ENCODE measurements at regions not wholly inside any gene's neighbourhood (a gene's known extent, or its start where the extent isn't known, plus 50 kb on each side); places are given as distances from the start of the nearest gene placed in this dataset.

GRCh38 chr11:119795690-119796089 lies 66.7 kb upstream of the NECTIN1 start:
- H3K27me3 ChIP-seq: peaks cover 5% of the 10 kb centered on the region
- H3K4me3 ChIP-seq: no peak overlapping the region
- peaks cover 30% of the 10 kb centered on the region for H3K4me1 ChIP-seq
- H3K27ac ChIP-seq: no peak overlapping the region
- WGBS: 98% methylated on average over 5 of the region's 5 CpGs
- no peaks in the 10 kb centered on the region for H3K9me3 ChIP-seq
- DNase-seq (ENCODE audit: low spot score in 2 of 2): no peak
- no peaks in the 10 kb centered on the region for H3K36me3 ChIP-seq
- TF ChIP-seq POLR2A (IDR thresholded peaks at IDR 0.05) (no peak), POLR2AphosphoS5 (IDR thresholded peaks at IDR 0.05) (no peak), EP300 (IDR thresholded peaks at IDR 0.05) (no peak), CTCF (IDR thresholded peaks at IDR 0.05) (no peak)

- Histone ChIP-seq H3K27me3 (peaks cover 5% of the 10 kb centered on the region), H3K36me3 (no peaks in the 10 kb centered on the region), H3K4me3 (no peak overlapping the region), H3K4me1 (peaks cover 30% of the 10 kb centered on the region), H3K27ac (no peak overlapping the region), H3K9me3 (no peaks in the 10 kb centered on the region)
- WGBS: 45% methylated on average over 12 of the region's 12 CpGs
- no peak for DNase-seq (ENCODE audit: low spot score in 2 of 2)
- no peak for TF ChIP-seq CTCF (IDR thresholded peaks at IDR 0.05)
- TF ChIP-seq POLR2A (IDR thresholded peaks at IDR 0.05): no peak
- no peak for TF ChIP-seq EP300 (IDR thresholded peaks at IDR 0.05)
- no peak for TF ChIP-seq POLR2AphosphoS5 (IDR thresholded peaks at IDR 0.05)
Observed at GRCh38 chr11:119795231-119795630, 66.2 kb upstream of the NECTIN1 start.

- TF ChIP-seq POLR2A (IDR thresholded peaks at IDR 0.05) (no peak), EP300 (IDR thresholded peaks at IDR 0.05) (no peak), CTCF (IDR thresholded peaks at IDR 0.05) (no peak), POLR2AphosphoS5 (IDR thresholded peaks at IDR 0.05) (no peak)
- WGBS: 88% methylated on average over 3 of the region's 4 CpGs
- peaks cover 30% of the 10 kb centered on the region for H3K4me1 ChIP-seq
- no peak overlapping the region for H3K4me3 ChIP-seq
- no peak overlapping the region for H3K27ac ChIP-seq
- H3K36me3 ChIP-seq: no peaks in the 10 kb centered on the region
- H3K9me3 ChIP-seq: no peaks in the 10 kb centered on the region
- DNase-seq (ENCODE audit: low spot score in 2 of 2): no peak
- peaks cover 5% of the 10 kb centered on the region for H3K27me3 ChIP-seq
Observed at GRCh38 chr11:119794756-119795155, 65.8 kb upstream of the NECTIN1 start.

GRCh38 chr11:119794141-119794665 lies 65.2 kb upstream of the NECTIN1 start:
- no peak overlapping the region for H3K27ac ChIP-seq
- TF ChIP-seq EP300 (IDR thresholded peaks at IDR 0.05) (no peak), POLR2AphosphoS5 (IDR thresholded peaks at IDR 0.05) (no peak), POLR2A (IDR thresholded peaks at IDR 0.05) (no peak), CTCF (IDR thresholded peaks at IDR 0.05) (no peak)
- 72% methylated on average over 12 of the region's 17 CpGs for WGBS
- no peaks in the 10 kb centered on the region for H3K27me3 ChIP-seq
- H3K9me3 ChIP-seq: no peaks in the 10 kb centered on the region
- DNase-seq (ENCODE audit: low spot score in 2 of 2): no peak
- peaks cover 30% of the 10 kb centered on the region for H3K4me1 ChIP-seq
- H3K4me3 ChIP-seq: no peak overlapping the region
- no peaks in the 10 kb centered on the region for H3K36me3 ChIP-seq

- no peaks in the 10 kb centered on the region for H3K9me3 ChIP-seq
- no peak for DNase-seq (ENCODE audit: low spot score in 2 of 2)
- H3K27me3 ChIP-seq: no peaks in the 10 kb centered on the region
- no peak overlapping the region for H3K27ac ChIP-seq
- H3K36me3 ChIP-seq: no peaks in the 10 kb centered on the region
- H3K4me3 ChIP-seq: no peak overlapping the region
- peaks cover 30% of the 10 kb centered on the region for H3K4me1 ChIP-seq
- TF ChIP-seq POLR2AphosphoS5 (IDR thresholded peaks at IDR 0.05): no peak
- 74% methylated on average over 6 of the region's 10 CpGs for WGBS
Observed at GRCh38 chr11:119793335-119793984, 64.5 kb upstream of the NECTIN1 start.
